OCI-LY3 (cell line): ENCODE measurements at regions not wholly inside any gene's neighbourhood (a gene's known extent, or its start where the extent isn't known, plus 50 kb on each side); places are given as distances from the start of the nearest gene placed in this dataset.

Source experiments
- CTCF ChIP-seq: fragments of 200-600, 300-600 bp; sonication (generic); IDR thresholded peaks from 2 replicates; pipeline ENCODE4 v1.5.1; 2014; ENCODE audit warnings: antibody characterized with exemption, low read length, low read depth
- EZH2phosphoT487 ChIP-seq: fragments of 200-600 bp; shearing (Covaris generic); IDR thresholded peaks from 2 replicates; pipeline ENCODE4 v1.6.1; 2018; ENCODE audit warnings: antibody characterized with exemption, mixed run types, low read depth

- TF ChIP-seq CTCF (no peak), EZH2phosphoT487 (no peak)
These were observed 2207.0 kb downstream of the ARAP2 start for GRCh38 chr4:34037280-34037679.
